ENCODE measurements at regions not wholly inside any gene's neighbourhood (a gene's known extent, or its start where the extent isn't known, plus 50 kb on each side); places are given as distances from the start of the nearest gene placed in this dataset.
"Not testable (repeated sequence)": the region's sequence is repeated elsewhere in the genome, so short reads cannot be mapped to it uniquely, and the experiment has no call there.

DNA sequence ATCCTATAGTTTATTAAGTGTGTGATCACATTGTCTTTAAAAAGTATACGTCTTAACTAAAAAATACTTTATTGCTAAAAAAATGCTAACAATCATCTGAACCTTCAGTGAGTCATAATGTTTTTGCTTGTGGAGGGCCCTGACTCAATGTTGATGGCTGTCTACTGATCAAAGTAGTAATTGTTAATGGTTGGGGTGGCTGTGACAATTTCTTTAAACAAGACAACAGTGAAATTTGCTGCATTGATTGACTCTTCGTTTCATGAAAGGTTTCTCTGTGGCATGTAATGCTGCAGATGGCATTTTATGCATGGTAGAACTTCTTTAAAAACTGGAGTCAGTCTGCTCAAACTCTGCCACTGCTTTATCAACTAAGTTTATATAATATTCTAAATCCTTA, 101.4 kb upstream of the IL15 start:
- DNase-seq (ENCODE audit: low read depth in 3 of 3) = no peak

DNA sequence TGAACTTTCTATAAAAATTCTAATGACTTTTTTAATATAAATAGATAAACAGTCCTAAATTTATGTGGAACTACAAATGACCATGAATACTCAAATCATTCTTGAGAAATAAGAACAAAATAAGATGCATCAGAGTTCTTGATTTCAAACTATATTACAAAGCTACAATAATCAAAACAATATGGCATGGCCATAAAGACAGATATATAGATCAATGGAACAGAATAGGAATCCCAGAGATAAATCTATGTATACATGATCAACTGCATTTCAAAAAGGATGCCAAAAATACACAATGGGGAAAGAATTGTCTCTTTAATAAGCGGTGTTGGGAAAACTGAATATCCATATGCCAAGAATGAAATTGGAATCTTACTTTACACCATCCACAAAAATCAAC, 98.4 kb upstream of the IL15 start:
- no peak for DNase-seq (ENCODE audit: low read depth in 3 of 3)

DNA sequence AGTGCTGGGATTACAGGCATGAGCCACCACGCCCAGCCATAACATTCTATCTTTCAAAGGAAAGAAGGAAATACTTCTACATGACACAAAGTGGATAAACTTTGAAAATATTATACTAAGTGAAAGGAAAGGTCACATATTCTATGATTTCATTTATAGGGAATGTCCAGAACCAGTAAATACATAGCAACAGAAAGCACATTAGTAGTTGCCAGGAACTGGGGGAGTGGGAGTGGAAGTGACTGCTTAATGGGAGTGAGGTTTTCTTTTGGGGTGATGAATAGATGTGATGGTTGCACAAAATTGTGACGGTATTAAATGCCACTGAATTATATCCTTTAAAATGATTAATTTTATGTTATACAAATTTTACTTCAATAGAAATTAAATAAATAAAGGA, 95.7 kb upstream of the IL15 start:
- no peak for DNase-seq (ENCODE audit: low read depth in 3 of 3)

DNA sequence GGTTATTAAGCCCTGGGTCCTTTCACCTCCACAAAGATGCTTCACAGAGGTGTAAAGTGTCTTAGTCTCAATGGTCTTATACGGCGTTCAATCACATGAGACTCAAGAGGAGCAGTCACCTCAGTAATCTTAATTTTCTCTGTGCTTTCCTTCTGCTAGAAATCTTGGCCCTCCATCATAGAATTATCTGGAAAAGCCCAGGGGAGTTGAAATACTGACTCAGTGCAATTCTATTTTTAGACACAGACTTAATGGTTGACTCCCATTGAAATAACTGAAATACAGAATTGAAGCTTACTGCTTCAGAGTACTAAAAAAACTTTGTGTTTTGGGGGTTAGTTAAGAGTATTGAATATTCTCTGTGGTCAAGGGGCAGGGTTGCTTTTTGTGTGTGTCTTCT, 94.5 kb upstream of the IL15 start:
- no peak for DNase-seq (ENCODE audit: low read depth in 3 of 3)

- DNase-seq (ENCODE audit: low read depth in 3 of 3) = no peak
Measured at GRCh38 chr4:141543176-141543575, 93.2 kb upstream of the IL15 start.

- no peak for DNase-seq (ENCODE audit: low read depth in 3 of 3)
Measured at GRCh38 chr4:141543706-141544105, 92.7 kb upstream of the IL15 start.

- no peak for DNase-seq (ENCODE audit: low read depth in 3 of 3)
Measured at GRCh38 chr4:141548791-141549190, 87.6 kb upstream of the IL15 start.

DNA sequence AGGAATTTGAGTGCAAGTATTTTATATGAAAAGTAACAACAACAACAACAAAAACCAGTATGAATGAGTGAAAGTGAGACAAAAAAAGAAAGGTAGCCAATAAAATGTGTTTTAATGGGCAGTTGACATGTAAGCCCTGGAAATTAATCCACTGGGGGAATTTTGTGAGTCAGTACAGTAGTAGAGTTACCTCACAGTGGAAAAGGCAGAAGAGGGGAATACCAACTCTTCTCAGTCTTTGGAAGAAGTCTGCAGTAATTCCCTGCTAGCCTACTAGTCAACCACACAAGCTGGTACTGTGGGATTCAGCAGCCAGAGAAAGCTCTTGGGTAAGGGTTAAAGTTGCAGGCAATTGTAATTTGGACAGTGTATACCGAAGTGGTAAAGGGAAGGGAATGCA, 76.3 kb upstream of the IL15 start:
- no peak for DNase-seq (ENCODE audit: low read depth in 3 of 3)

- no peak for DNase-seq (ENCODE audit: low read depth in 3 of 3)
Measured at GRCh38 chr4:141562649-141563048, 73.7 kb upstream of the IL15 start.

DNA sequence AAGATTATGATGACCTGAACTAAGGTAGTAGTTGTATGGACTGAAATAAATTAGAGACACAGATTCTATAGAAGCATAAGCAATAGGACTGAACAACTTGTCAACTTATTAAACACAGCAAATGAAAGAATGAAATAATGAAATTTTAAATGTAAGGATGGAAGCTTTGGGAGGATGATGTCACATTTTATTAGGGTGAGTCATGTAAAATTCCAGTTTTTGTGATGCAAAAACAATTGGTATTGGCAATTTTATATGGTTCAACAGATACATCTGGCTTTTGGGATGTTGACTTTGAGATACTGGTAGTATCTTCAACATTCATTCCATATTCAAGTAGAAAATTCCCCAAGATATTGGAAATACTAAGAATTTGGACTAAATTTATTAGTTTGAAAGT, 72.7 kb upstream of the IL15 start:
- DNase-seq (ENCODE audit: low read depth in 3 of 3) = no peak

GRCh38 chr4:141564961-141565360, 71.4 kb upstream of the IL15 start:
- DNase-seq (ENCODE audit: low read depth in 3 of 3) = not testable (repeated sequence)

GRCh38 chr4:141565379-141566089, 70.8 kb upstream of the IL15 start:
- DNase-seq (ENCODE audit: low read depth in 3 of 3) = no peak

- DNase-seq (ENCODE audit: low read depth in 3 of 3) = no peak
Measured at GRCh38 chr4:141567326-141567915, 69.0 kb upstream of the IL15 start.

DNA sequence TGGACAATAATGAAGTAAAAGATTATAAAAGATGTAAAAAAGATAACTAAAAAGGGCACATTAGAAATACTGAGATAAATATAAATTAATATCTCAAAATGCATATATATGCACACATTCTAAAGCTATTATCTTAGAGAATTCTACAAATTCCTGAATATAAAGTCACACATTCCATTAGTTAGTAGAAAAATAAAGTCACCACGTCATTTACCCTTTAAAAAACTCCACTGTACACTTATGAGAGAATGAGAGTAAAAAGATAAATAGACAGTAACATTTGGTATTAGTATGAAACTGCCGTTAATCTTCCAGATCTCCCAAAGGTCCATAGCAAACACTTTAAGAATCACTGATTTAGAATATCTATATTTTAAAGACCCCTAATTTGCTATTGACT, 67.2 kb upstream of the IL15 start:
- no peak for DNase-seq (ENCODE audit: low read depth in 3 of 3)

DNA sequence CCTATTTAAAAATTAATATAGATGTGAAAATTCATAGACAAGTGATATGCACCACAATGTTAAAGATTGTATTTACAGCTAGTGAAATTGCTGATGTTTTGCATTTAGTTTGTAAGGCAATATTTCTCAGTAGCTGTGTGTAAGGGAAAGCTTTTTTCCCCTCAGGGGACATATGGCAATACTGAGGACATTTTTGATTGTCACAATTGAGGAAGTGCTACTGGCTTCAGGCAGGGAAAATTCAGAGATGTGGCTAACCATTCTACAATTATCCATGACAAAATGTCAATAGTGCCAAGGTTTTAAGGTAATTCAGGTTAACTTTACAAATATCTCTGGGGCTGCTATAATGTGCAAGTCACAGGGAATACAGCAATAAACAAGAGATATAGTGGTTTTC, 66.1 kb upstream of the IL15 start:
- no peak for DNase-seq (ENCODE audit: low read depth in 3 of 3)

DNA sequence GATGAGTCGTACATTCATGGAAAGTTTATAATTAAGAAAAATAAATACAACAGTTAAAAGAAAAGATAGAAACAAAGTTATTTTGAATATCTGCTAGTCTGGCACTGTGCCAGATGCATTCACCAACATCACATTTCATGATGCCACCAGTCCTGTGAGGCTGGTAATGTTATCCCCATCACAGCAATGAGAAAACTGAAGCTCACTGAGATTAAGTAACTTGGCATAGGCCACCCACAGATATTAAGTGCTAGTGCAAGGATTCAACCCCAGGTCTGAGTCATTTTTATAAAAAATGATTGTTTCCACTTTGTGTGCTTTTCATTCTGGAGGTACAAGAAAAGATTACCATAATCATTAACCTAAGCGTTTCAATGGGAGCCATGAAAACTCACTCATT, 65.0 kb upstream of the IL15 start:
- DNase-seq (ENCODE audit: low read depth in 3 of 3) = no peak

GRCh38 chr4:141571793-141572192, 64.6 kb upstream of the IL15 start:
- no peak for DNase-seq (ENCODE audit: low read depth in 3 of 3)

DNA sequence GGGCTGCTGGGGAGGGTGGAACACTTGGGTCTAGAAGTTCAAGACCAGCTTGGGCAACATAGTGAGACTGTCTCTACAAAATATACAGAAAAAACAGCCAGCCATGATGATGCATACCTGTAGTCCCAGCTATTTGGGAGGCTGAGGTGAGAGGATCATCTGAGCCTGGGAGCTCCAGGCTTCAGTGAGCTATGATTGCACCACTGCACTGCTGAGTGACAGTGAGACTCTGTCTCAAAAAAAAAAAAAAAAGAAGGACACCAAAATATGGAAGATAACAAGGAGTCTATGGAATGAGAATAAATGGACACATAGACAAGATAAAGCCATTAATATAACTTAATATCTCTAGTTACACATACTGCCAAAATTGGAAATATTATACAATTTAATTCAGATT, 62.7 kb upstream of the IL15 start:
- no peak for DNase-seq (ENCODE audit: low read depth in 3 of 3)

DNA sequence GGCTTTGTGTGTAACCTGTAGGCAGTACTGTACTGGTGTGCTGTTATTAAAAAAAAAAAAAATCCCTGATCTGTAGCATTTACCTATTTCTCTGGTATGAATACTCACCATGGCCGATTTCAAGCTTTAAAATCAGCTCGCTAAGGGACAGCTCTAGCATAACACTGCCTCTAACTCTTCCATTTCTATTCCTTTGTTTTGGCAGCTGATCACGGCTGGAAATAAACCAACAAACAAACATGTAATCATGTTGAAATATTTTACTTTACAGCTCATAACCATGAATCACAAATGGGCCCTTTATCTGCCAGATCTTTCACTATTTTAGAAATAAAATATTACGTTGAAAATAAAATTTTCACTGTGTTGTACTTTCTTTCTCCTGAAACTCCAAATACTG, 60.5 kb upstream of the IL15 start:
- DNase-seq (ENCODE audit: low read depth in 3 of 3) = no peak

- no peak for DNase-seq (ENCODE audit: low read depth in 3 of 3)
Measured at GRCh38 chr4:141576585-141577110, 59.7 kb upstream of the IL15 start.

DNA sequence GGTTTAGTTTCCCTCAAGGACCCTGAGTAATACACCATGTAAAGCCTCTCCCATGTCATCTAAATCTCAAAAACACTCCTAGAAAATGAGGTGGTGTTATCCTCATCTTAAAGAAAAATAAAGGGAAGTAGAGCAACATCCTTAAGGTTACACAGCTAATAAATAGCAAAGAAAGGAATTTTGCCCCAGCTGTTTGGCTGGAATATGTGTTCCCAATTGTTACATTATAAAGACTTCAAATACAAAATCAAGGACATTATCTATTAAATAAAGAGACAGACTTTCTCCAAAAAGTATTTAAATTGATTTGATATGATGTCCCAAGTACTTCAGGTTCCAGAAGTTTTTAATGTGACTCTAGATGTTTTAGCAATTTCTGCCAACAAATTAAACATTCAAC, 57.9 kb upstream of the IL15 start:
- DNase-seq (ENCODE audit: low read depth in 3 of 3) = no peak

- no peak for DNase-seq (ENCODE audit: low read depth in 3 of 3)
Measured at GRCh38 chr4:141580523-141580922, 55.9 kb upstream of the IL15 start.

All from stimulated activated CD4-positive, alpha-beta T cell treated with anti-CD3 and anti-CD28 coated beads, TNF-alpha, amount 100 ng/mL, for 4 hours (primary cell).